SJSA1 (cell line): ENCODE measurements at regions not wholly inside any gene's neighbourhood (a gene's known extent, or its start where the extent isn't known, plus 50 kb on each side); places are given as distances from the start of the nearest gene placed in this dataset.
"Not testable (repeated sequence)": the region's sequence is repeated elsewhere in the genome, so short reads cannot be mapped to it uniquely, and the experiment has no call there.

Source experiments
- DNase-seq, 2 experiments: peaks; one replicate each; pipeline ENCODE4 v3.0.0-alpha.2; 2015 to 2020; ENCODE audit warnings: low spot score in 2 of 2, low read depth in 1 of 2
- H3K27ac ChIP-seq: fragments of 250-450 bp; sonication (Bioruptor Pico); 2 replicates; pipeline ENCODE4 v1.5.1; 2020; ENCODE audit warnings: mild to moderate bottlenecking, moderate library complexity
- H3K27me3 ChIP-seq: fragments of 250-450 bp; sonication (Bioruptor Pico); replicated peaks from 2 replicates; pipeline ENCODE4 v1.5.1; 2020; ENCODE audit warnings: mild to moderate bottlenecking, moderate library complexity
- H3K36me3 ChIP-seq: fragments of 250-450 bp; sonication (Bioruptor Pico); 2 replicates; pipeline ENCODE4 v1.5.1; 2020; ENCODE audit warnings: mild to moderate bottlenecking
- H3K4me1 ChIP-seq: fragments of 250-450 bp; sonication (Bioruptor Pico); replicated peaks from 2 replicates; pipeline ENCODE4 v1.6.1; 2021; ENCODE audit warnings: mild to moderate bottlenecking
- H3K4me3 ChIP-seq: fragments of 250-450 bp; sonication (Bioruptor Pico); 2 replicates; pipeline ENCODE4 v1.5.1; 2020; ENCODE audit warnings: mild to moderate bottlenecking
- H3K9me3 ChIP-seq: fragments of 250-450 bp; sonication (Bioruptor Pico); replicated peaks from 2 replicates; pipeline ENCODE4 v1.5.1; 2020; ENCODE audit warnings: mild to moderate bottlenecking

DNA sequence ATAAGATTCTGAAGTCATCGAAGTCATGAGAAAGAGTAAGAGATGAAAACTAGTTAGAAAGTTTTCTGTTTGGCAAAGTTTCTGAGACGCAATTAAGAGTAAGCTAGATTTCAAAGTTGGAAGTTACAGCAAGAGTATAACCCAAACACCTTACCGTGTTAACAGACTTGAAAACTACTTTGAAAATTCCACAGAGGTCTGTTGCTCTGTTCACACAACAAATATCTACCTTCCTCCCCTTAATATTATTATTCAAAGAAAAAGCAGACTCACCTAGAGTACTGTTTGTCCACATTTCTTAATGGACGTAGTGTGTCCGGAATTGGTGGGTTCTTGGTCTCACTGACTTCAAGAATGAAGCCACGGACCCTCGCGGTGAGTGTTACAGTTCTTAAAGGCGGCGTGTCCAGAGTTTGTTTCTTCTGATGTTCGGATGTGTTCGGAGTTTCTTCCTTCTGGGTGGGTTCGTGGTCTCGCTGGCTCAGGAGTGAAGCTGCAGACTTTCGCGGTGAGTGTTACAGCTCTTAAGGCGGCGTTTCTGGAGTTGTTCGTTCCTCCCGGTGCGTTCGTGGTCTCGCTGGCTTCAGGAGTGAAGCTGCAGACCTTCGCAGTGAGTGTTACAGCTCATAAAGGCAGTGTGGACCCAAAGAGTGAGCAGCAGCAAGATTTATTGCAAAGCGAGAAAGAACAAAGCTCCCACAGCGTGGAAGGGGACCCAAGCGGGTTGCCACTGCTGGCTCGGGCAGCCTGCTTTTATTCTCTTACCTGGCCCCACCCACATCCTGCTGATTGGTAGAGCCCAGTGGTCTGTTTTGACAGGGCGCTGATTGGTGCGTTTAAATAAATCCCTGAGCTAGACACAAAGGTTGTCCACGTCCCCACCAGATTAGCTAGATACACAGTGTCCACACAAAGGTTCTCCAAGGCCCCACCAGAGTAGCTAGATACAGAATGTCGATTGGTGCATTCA, 165.1 kb upstream of the TEX13C start:
- not testable (repeated sequence) for DNase-seq, H3K4me1 ChIP-seq, H3K36me3 ChIP-seq, H3K27ac ChIP-seq, H3K4me3 ChIP-seq, H3K27me3 ChIP-seq, H3K9me3 ChIP-seq

DNA sequence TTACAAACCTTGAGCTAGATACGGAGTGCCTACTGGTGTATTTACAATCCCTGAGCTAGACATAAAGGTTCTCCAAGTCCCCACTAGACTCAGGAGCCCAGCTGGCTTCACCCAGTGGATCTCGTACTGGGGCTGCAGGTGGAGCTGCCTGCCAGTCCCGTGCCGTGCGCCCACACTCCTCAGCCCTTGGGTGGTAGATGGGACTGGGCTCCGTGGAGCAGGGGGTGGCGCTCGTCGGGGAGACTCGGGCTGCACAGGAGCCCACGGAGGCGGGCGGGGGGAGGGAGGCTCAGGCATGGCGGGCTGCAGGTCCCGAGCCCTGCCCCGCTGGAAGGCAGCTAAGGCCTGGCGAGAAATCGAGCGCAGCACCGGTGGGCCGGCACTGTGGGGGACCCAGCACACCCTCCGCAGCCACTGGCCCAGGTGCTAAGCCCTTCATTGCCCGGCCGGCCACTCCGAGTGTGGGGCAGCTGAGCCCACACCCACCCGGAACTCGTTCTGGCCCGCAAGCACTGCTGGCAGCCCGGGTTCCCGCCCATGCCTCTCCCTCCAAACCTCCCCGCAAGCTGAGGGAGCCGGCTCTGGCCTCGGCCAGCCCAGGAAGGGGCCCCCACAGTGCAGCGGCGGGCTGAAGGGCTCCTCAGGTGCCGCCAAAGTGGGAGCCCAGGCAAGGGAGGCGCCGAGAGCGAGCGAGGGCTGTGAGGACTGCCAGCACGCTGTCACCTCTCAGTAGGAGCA, 164.2 kb upstream of the TEX13C start:
- H3K4me1 ChIP-seq, DNase-seq, H3K27me3 ChIP-seq, H3K4me3 ChIP-seq, H3K36me3 ChIP-seq, H3K27ac ChIP-seq, H3K9me3 ChIP-seq: not testable (repeated sequence)

DNA sequence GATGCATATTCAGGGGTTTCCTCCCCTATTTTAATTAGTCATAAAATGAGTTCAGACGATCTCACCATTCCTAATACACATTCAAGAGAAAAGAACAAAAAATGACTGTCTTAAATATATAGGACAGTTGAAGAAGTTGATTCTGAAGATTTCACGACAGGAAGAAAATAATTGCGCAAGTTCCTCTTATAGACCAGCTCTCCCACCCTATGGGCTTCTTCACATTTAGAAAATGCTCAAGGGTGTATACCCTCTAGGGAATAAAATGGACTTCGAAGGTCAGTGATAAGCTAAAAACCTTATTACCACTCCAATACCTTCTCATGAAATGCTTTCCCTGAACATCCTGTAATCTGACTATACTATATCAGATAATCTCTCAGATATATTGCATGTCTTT, 149.2 kb upstream of the TEX13C start:
- no peaks in the 10 kb centered on the region for H3K36me3 ChIP-seq
- DNase-seq = no peak

DNA sequence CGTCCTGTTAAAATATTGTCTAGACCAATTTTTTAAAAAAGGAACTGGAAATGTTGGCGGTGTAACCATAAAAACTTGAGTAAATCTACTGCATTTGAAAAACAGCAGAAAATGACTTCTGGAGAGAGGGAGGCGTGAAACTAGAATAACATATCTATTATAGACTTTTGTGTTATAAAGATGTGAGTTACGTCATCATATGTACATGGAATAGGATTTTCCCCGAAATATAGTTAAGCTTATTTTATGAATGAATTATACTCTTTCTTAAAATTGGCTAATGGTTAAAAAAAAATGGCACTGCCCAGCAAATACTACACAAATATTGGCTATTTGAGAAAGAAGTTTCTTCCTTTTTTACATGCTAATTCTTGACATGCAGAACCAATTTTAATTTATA, 147.1 kb upstream of the TEX13C start:
- H3K27me3 ChIP-seq = no peaks in the 10 kb centered on the region
- DNase-seq = no peak
- H3K27ac ChIP-seq = no peak overlapping the region
- no peaks in the 10 kb centered on the region for H3K36me3 ChIP-seq
- no peaks in the 10 kb centered on the region for H3K9me3 ChIP-seq
- H3K4me1 ChIP-seq = no peaks in the 10 kb centered on the region
- no peak overlapping the region for H3K4me3 ChIP-seq

More for the DNA sequence above, 149.2 kb upstream of the TEX13C start:
- Histone ChIP-seq H3K27me3 (no peaks in the 10 kb centered on the region), H3K4me1 (no peaks in the 10 kb centered on the region), H3K9me3 (no peaks in the 10 kb centered on the region), H3K4me3 (no peak overlapping the region), H3K27ac (no peak overlapping the region)

DNA sequence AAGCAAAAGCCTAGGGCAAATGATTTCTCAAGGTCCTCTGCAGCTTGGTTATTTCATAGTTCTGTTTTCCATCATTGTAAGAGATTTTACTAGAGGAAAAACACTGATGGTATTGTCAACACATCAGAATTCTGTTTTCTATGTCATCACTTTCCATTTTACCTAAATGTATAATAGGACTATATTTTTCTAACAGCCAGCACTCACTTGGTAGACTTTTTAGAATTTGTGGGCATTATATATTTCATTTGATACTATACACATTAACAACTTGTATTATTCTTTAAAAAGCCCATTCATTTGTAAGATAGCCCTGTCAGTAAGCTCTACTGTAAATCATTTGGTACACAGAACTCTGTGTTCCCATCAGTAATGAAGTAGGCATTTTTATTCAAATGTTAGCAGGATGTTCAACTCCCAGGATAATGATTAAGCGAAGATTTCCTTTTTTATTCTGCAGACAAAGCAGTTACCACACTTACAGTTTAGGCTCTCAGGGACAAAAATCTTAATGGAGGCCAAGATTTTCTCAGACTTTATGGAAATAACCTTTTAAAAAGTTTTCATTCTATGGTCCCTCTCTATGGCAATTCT, 143.6 kb upstream of the TEX13C start:
- no peak for DNase-seq
- H3K36me3 ChIP-seq = no peaks in the 10 kb centered on the region

DNA sequence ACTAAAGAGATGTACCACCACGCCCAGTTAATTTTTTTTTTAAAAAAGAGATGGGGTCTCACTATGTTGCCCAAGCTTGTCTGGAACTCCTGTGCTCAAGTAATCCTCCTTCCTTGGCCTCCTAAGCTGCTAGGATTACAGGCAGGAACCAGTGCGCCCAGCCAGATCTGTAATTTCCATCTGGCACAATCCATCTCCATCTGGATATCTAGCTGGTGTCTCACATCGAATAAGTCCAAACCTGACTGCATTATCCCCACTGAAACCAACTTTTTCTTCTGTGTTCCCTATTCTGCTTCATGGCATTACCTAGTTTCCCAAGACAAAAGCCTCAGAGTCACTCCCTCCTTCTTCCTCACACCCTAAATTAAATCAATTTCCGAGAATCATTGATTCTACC, 125.8 kb upstream of the TEX13C start:
- no peak overlapping the region for H3K4me3 ChIP-seq
- no peak for DNase-seq
- H3K27me3 ChIP-seq = no peaks in the 10 kb centered on the region
- H3K27ac ChIP-seq = no peak overlapping the region
- no peaks in the 10 kb centered on the region for H3K36me3 ChIP-seq
- no peaks in the 10 kb centered on the region for H3K4me1 ChIP-seq
- no peaks in the 10 kb centered on the region for H3K9me3 ChIP-seq

More for the DNA sequence above, 143.6 kb upstream of the TEX13C start:
- no peaks in the 10 kb centered on the region for H3K9me3 ChIP-seq
- no peak overlapping the region for H3K27ac ChIP-seq
- H3K4me3 ChIP-seq = no peak overlapping the region
- H3K4me1 ChIP-seq = no peaks in the 10 kb centered on the region
- H3K27me3 ChIP-seq = no peaks in the 10 kb centered on the region

DNA sequence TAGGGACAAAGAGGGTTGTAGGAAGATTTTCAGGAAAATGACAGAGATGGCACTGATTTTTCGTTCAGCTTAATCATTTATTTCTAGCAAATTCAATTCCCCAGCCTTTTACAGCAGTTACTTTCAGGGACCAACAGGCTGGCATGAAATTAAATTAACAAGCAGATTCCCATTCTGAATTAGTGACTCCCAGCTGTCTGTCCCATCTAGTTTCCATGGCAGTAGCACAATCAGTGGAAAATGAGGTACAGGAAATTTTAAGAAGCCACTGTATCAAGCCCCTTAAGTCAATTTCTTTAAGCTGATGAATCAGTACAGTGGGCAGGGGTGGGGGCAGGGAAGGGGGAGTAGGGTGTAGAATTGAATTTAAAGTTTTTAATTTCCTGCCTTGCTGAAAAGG, 121.1 kb upstream of the TEX13C start:
- Histone ChIP-seq H3K9me3 (no peaks in the 10 kb centered on the region), H3K4me1 (no peaks in the 10 kb centered on the region), H3K27ac (no peak overlapping the region), H3K4me3 (no peak overlapping the region), H3K36me3 (no peaks in the 10 kb centered on the region), H3K27me3 (no peaks in the 10 kb centered on the region; the same call in 1 of the 2 replicates)
- DNase-seq = no peak

DNA sequence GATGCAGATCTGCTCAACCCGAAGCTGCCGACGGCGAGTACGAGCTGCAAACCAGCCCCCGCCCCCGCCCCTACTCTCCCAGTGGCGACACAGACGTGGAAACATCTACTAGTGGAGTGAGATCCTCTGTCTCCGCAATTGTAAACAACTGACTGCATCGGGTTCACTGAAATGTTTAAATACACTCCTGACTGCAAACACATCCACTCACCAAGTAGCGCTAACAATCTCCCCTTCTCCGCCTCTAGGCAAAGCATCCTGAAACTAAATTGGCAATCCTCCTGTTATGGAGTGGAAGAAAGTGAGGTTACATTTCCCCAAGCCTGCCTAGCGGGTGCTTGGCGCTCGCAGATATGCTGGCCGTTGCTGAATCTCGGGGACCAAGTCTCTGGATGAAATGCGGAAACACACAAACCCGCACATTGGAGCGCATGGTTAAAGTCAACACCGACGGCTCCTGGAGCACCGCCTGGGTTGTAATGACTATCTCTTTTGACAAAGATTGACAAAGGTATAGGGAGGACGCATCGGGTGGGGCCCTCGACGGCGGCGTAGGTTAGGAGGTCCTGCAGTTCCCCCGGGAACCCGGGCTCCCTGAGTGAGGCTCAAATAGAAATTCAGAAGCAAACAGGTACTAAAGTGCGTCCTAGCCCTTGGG, 117.0 kb upstream of the TEX13C start:
- H3K36me3 ChIP-seq = no peaks in the 10 kb centered on the region
- H3K27me3 ChIP-seq = peaks cover 4% of the 10 kb centered on the region; the same call in 1 of the 2 replicates
- no peak for DNase-seq
- no peak overlapping the region for H3K27ac ChIP-seq
- no peak overlapping the region for H3K4me3 ChIP-seq
- H3K9me3 ChIP-seq = no peaks in the 10 kb centered on the region
- no peaks in the 10 kb centered on the region for H3K4me1 ChIP-seq

DNA sequence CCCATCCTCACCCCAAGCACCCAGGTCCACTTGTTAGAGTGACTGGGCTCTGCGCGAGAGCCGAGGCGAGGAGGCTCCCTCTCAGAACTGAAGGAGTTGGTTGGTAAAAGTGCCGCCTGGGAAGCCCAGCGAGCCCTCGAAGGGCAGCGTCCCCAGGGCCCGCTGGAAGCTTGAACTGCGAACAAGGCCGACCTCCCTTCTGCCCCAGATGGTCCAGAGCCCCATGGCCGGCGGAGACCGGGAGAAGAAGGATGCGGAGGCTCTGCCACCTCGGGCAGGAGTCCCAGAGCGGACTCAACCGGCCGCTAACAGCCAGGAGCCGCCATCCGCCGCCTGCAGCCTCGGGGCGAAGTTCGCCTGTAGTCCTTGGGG, 116.3 kb upstream of the TEX13C start:
- no peaks in the 10 kb centered on the region for H3K36me3 ChIP-seq
- H3K27me3 ChIP-seq = peaks cover 4% of the 10 kb centered on the region; the same call in 1 of the 2 replicates
- H3K4me1 ChIP-seq = no peaks in the 10 kb centered on the region
- no peak overlapping the region for H3K27ac ChIP-seq
- H3K9me3 ChIP-seq = no peaks in the 10 kb centered on the region
- no peak overlapping the region for H3K4me3 ChIP-seq
- no peak for DNase-seq

DNA sequence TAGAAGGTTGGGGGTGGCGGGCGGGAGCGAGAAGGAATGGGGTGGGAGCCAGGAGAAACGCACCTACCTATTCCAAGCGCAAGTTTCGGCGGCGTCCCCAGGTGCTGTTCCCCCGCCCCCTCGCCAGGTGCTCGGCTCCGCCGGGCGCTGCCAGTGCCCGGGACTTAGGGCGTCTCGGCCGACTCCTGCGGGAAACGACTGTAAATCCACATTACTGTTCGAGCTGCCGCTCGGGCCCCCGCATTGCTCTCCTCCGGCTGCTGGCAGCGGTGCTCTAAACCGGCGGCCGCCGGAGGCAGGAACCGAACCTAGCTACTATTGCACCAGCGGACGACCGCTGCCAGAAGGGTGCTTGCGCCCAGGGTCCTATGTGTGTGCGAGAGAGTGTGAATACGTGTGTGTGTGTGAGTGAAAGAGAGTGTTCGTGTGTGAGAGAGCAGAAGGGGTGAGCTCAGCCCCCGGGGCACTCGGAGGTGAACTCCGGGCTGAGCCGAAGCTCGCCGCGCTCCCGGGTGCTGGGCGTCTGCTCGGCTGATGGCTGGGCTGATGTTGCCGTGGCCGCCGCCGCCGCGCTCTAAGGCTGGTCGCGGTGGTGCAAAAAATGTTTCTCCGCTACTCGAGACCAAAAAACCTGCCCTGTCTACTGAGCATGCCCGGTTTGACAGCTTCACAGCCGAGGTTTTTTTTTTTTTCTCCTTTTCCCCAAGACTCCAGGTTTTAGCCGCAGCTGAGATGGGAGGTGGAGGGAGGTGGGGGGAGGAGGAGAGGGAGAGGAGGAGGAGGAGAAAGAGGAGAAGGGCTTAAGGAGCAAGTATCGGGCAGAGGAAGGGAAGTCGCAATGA, 115.7 kb upstream of the TEX13C start:
- DNase-seq = no peak

DNA sequence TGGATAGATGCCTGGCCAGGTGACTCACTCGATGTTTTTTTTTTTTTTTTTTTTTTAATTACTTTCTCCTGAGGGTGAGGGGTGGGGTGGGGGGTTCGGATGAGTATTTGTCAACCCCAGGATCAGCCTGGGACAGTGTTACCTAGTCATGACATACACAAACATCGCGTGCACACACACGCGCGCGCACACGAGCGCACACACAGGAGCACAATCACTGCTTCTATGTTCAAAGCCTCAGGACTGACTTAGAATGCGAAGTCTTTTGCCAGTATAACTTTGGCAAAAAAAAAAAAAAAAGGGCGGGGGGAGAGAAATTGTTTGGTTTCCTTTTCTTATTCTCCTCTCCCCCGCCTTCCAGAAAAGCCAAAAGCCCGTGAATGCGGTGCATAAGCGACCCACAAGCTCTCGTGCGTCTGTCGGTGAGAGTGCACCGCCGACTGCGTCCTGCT, 115.0 kb upstream of the TEX13C start:
- DNase-seq = no peak
- H3K9me3 ChIP-seq = no peaks in the 10 kb centered on the region
- H3K4me3 ChIP-seq = no peak overlapping the region
- no peaks in the 10 kb centered on the region for H3K4me1 ChIP-seq
- no peaks in the 10 kb centered on the region for H3K36me3 ChIP-seq
- H3K27me3 ChIP-seq = peaks cover 4% of the 10 kb centered on the region; the same call in 1 of the 2 replicates
- no peak overlapping the region for H3K27ac ChIP-seq

More for the DNA sequence above, 115.7 kb upstream of the TEX13C start:
- Histone ChIP-seq H3K27ac (no peak overlapping the region), H3K4me1 (no peaks in the 10 kb centered on the region), H3K9me3 (no peaks in the 10 kb centered on the region), H3K27me3 (peaks cover 4% of the 10 kb centered on the region; the same call in 1 of the 2 replicates), H3K36me3 (no peaks in the 10 kb centered on the region), H3K4me3 (no peak overlapping the region)

DNA sequence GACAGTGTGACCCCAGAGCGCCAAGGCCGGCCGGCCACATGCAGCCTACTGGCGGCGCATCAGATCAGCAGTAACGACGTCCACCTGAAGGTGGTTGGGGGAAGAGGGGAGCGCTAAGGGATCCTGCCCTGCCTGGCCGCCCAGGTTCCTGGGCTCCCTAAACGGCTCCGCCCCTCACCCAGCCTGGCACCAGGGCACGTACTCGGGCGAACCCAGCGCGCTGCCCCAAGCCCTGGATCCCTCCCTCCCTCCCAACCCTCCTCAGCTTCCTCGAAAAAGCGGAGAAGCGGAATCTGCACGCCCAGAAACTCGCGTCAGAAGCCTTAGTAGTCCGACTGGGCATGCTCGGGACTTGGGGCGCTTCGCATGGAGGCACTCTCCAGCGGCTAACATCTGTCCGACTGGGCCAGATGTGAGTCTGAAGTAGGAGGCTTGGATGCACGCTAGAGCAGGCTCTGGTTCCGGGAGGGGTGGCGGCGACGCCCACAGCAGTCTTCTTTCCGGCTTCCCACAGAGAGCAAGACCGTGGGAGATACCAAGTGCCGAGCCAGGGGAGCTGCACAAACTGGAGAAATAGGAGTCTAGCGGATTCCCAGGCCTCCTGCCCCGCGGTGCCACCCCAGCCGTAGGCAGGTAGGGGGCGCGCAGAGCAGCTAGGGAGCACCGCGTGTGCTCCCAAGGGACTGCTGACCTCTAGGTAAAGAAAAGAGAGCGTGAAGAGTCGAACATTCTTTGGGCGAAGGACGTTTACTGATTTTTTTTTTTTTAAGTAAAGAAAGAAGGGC, 114.3 kb upstream of the TEX13C start:
- Histone ChIP-seq H3K9me3 (no peaks in the 10 kb centered on the region), H3K27me3 (peaks cover 4% of the 10 kb centered on the region; the same call in 1 of the 2 replicates), H3K4me3 (no peak overlapping the region), H3K36me3 (no peaks in the 10 kb centered on the region), H3K27ac (no peak overlapping the region), H3K4me1 (no peaks in the 10 kb centered on the region)
- DNase-seq = no peak
